ENCODE measurements at regions not wholly inside any gene's neighbourhood (a gene's known extent, or its start where the extent isn't known, plus 50 kb on each side); places are given as distances from the start of the nearest gene placed in this dataset.

- Histone ChIP-seq H3K36me3 (no peaks in the 10 kb centered on the region), H3K9me3 (no peaks in the 10 kb centered on the region), H3K27ac (no peak overlapping the region), H3K4me3 (no peak overlapping the region), H3K4me1 (no peaks in the 10 kb centered on the region), H3K27me3 (no peaks in the 10 kb centered on the region)
- TF ChIP-seq POLR2A (IDR thresholded peaks at IDR 0.05) (no peak), CTCF (IDR thresholded peaks at IDR 0.05) (no peak)
- no peak for DNase-seq
Observed at GRCh38 chr22:22075382-22076163, 93.0 kb upstream of the TOP3B start.

DNA sequence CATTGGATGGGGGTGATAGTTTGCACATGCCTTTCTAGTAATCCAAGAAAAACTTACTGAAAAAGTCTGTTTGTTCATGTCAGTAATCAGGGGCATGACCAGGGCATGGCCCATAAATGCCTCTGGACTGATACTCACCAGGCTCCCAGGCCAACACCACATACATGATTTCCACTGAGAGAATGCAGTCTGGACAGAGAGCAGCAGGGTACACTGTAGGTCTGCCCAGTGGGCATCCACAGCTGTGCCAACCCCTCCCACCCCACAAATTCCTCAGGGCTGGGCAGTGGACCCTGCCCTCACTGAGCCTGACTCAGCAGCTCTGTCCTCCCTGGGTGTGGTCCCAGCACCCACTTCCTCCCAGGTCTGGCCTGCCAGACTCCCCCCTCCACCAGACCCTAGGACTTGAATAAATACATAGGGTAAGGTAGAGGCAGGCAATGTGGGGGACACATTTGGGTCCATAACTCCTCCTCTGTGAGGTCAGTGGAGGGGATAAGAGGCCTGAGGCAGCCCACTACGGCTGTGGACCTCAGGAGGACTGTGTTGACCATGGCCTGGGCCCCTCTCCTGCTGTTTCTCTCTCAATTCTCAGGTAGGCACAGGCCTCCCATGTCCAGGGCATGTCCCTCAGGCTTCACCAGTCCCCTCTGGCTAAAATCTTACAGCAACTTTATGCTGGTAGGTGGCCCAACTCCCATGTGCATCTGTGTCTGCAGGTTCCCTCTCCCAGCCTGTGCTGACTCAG, 92.2 kb upstream of the TOP3B start:
- TF ChIP-seq CTCF (IDR thresholded peaks at IDR 0.05) (no peak), POLR2A (IDR thresholded peaks at IDR 0.05) (no peak)
- Histone ChIP-seq H3K4me1 (no peaks in the 10 kb centered on the region), H3K27me3 (no peaks in the 10 kb centered on the region), H3K9me3 (no peaks in the 10 kb centered on the region), H3K4me3 (no peak overlapping the region), H3K27ac (no peak overlapping the region), H3K36me3 (no peaks in the 10 kb centered on the region)
- DNase-seq, result no peak

- H3K4me1 ChIP-seq, result no peaks in the 10 kb centered on the region
- DNase-seq, result no peak
- no peaks in the 10 kb centered on the region for H3K36me3 ChIP-seq
- no peaks in the 10 kb centered on the region for H3K27me3 ChIP-seq
- H3K4me3 ChIP-seq, result no peak overlapping the region
- no peak for TF ChIP-seq CTCF (IDR thresholded peaks at IDR 0.05)
- H3K27ac ChIP-seq, result no peak overlapping the region
- H3K9me3 ChIP-seq, result no peaks in the 10 kb centered on the region
Observed at GRCh38 chr22:22073769-22074561, 91.4 kb upstream of the TOP3B start.

GRCh38 chr22:22072169-22072836, 89.7 kb upstream of the TOP3B start:
- Histone ChIP-seq H3K27ac (no peak overlapping the region), H3K36me3 (no peaks in the 10 kb centered on the region), H3K27me3 (no peaks in the 10 kb centered on the region), H3K4me1 (no peaks in the 10 kb centered on the region), H3K9me3 (no peaks in the 10 kb centered on the region), H3K4me3 (no peak overlapping the region)
- no peak for TF ChIP-seq CTCF (IDR thresholded peaks at IDR 0.05)
- TF ChIP-seq POLR2A (IDR thresholded peaks at IDR 0.05), result no peak
- DNase-seq, result no peak

DNA sequence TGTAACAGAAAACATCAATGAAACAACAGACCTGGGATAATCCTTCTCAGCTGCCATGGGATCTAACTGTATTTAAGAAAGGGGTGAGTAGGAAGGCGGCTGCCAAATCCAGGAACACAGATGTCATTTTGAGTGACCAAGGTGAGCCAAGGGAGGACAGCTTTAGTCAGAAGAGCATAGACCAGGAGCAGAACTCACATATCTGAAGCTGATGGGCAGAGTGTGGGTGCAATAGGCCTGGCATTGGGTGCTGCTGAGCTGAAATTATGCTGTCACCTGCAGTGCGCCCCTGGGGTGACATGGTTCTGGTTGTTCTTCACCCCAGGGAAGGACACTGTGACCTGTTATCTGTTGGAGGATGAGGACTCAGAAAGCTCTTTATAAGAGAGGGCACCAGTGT, 88.9 kb upstream of the TOP3B start:
- no peak for DNase-seq
- Histone ChIP-seq H3K4me1 (no peaks in the 10 kb centered on the region), H3K36me3 (no peaks in the 10 kb centered on the region), H3K4me3 (no peak overlapping the region), H3K27me3 (no peaks in the 10 kb centered on the region), H3K27ac (no peak overlapping the region), H3K9me3 (no peaks in the 10 kb centered on the region)
- TF ChIP-seq CTCF (IDR thresholded peaks at IDR 0.05) (no peak), POLR2A (IDR thresholded peaks at IDR 0.05) (no peak)

All from Peyer's patch (tissue), 4 donors.